ENCODE measurements at regions not wholly inside any gene's neighbourhood (a gene's known extent, or its start where the extent isn't known, plus 50 kb on each side); places are given as distances from the start of the nearest gene placed in this dataset.

- no peak for TF ChIP-seq CTCF (IDR thresholded peaks at IDR 0.05; ENCODE audit: insufficient read depth, low read depth, low read length)
- TF ChIP-seq EZH2 (IDR thresholded peaks at IDR 0.05; ENCODE audit: insufficient read depth, low read length), result no peak
Observed at GRCh38 chr3:191682961-191683360, 222.0 kb downstream of the PYDC2 start.
